ENCODE measurements at regions not wholly inside any gene's neighbourhood (a gene's known extent, or its start where the extent isn't known, plus 50 kb on each side); places are given as distances from the start of the nearest gene placed in this dataset.

GRCh38 chr14:83331513-83331912 lies 1797.9 kb upstream of the SEL1L start:
- Histone ChIP-seq H3K4me3 (ENCODE audit: low read depth, low read length) (no peak overlapping the region), H3K36me3 (ENCODE audit: control insufficient read depth, insufficient read depth, low read length) (no peaks in the 10 kb centered on the region), H3K27me3 (ENCODE audit: control insufficient read depth, insufficient read depth, low read length) (no peaks in the 10 kb centered on the region)
- DNase-seq (ENCODE audit: low read depth) (no peak), FAIRE-seq (no peak)
- TF ChIP-seq CTCF (IDR thresholded peaks at IDR 0.05; ENCODE audit: insufficient read depth, low read length, severe bottlenecking) = no peak

- Histone ChIP-seq H3K36me3 (ENCODE audit: control insufficient read depth, insufficient read depth, low read length) (no peaks in the 10 kb centered on the region), H3K4me3 (ENCODE audit: low read depth, low read length) (no peak overlapping the region), H3K27me3 (ENCODE audit: control insufficient read depth, insufficient read depth, low read length) (no peaks in the 10 kb centered on the region)
- DNase-seq (ENCODE audit: low read depth) = no peak
- TF ChIP-seq CTCF (IDR thresholded peaks at IDR 0.05; ENCODE audit: insufficient read depth, low read length, severe bottlenecking) = no peak
- FAIRE-seq = no peak
These were observed 1808.9 kb upstream of the SEL1L start for GRCh38 chr14:83342590-83342989.

- no peak for FAIRE-seq
- DNase-seq (ENCODE audit: low read depth) = no peak
- Histone ChIP-seq H3K27me3 (ENCODE audit: control insufficient read depth, insufficient read depth, low read length) (no peaks in the 10 kb centered on the region), H3K36me3 (ENCODE audit: control insufficient read depth, insufficient read depth, low read length) (no peaks in the 10 kb centered on the region), H3K4me3 (ENCODE audit: low read depth, low read length) (no peak overlapping the region)
- no peak for TF ChIP-seq CTCF (IDR thresholded peaks at IDR 0.05; ENCODE audit: insufficient read depth, low read length, severe bottlenecking)
These were observed 1814.2 kb upstream of the SEL1L start for GRCh38 chr14:83347874-83348273.

- no peak for TF ChIP-seq CTCF (IDR thresholded peaks at IDR 0.05; ENCODE audit: insufficient read depth, low read length, severe bottlenecking)
- no peaks in the 10 kb centered on the region for H3K36me3 ChIP-seq (ENCODE audit: control insufficient read depth, insufficient read depth, low read length)
- no peak for FAIRE-seq
- no peak for DNase-seq (ENCODE audit: low read depth)
- H3K27me3 ChIP-seq (ENCODE audit: control insufficient read depth, insufficient read depth, low read length) = no peaks in the 10 kb centered on the region
- H3K4me3 ChIP-seq (ENCODE audit: low read depth, low read length) = no peak overlapping the region
These were observed 1822.0 kb upstream of the SEL1L start for GRCh38 chr14:83355609-83356008.

- H3K4me3 ChIP-seq (ENCODE audit: low read depth, low read length) = no peak overlapping the region
- no peak for FAIRE-seq
- no peaks in the 10 kb centered on the region for H3K36me3 ChIP-seq (ENCODE audit: control insufficient read depth, insufficient read depth, low read length)
- no peaks in the 10 kb centered on the region for H3K27me3 ChIP-seq (ENCODE audit: control insufficient read depth, insufficient read depth, low read length)
- DNase-seq (ENCODE audit: low read depth) = no peak
- no peak for TF ChIP-seq CTCF (IDR thresholded peaks at IDR 0.05; ENCODE audit: insufficient read depth, low read length, severe bottlenecking)
These were observed 1822.4 kb upstream of the SEL1L start for GRCh38 chr14:83356080-83356479.

GRCh38 chr14:83372271-83372670 lies 1838.6 kb upstream of the SEL1L start:
- no peak for DNase-seq (ENCODE audit: low read depth)
- Histone ChIP-seq H3K36me3 (ENCODE audit: control insufficient read depth, insufficient read depth, low read length) (no peaks in the 10 kb centered on the region), H3K4me3 (ENCODE audit: low read depth, low read length) (no peak overlapping the region), H3K27me3 (ENCODE audit: control insufficient read depth, insufficient read depth, low read length) (no peaks in the 10 kb centered on the region)
- no peak for FAIRE-seq
- TF ChIP-seq CTCF (IDR thresholded peaks at IDR 0.05; ENCODE audit: insufficient read depth, low read length, severe bottlenecking) = no peak
